Lung (tissue), 11 donors: ENCODE measurements at regions not wholly inside any gene's neighbourhood (a gene's known extent, or its start where the extent isn't known, plus 50 kb on each side); places are given as distances from the start of the nearest gene placed in this dataset.

Experiments
- ATAC-seq: fragments of 200-7000 bp; cut with Tn5 transposase; one replicate; pipeline ENCODE4 v1.9.1; 2020; ENCODE audit warnings: moderate number of reproducible peaks; ENCODE audit not compliant: insufficient read depth, low FRiP score
- DNase-seq, 3 donors: peaks; one replicate each; pipeline ENCODE4 v3.0.0-alpha.2; 2013 to 2017
- H3K27ac ChIP-seq, 2 donors: one replicate each; pipeline ENCODE4 v1.5.1; 2013; ENCODE audit warnings: mild to moderate bottlenecking in 2 of 2, moderate library complexity in 2 of 2, control low read depth in 1 of 2, inconsistent platforms in 1 of 2, low read depth in 1 of 2, low read length in 1 of 2
- H3K27me3 ChIP-seq, 3 donors: one replicate each; pipeline ENCODE4 v1.5.1; 2013; ENCODE audit warnings: low read length in 2 of 3; ENCODE audit not compliant: control insufficient read depth in 3 of 3, insufficient read depth in 3 of 3
- H3K36me3 ChIP-seq, 4 donors: one replicate each; pipeline ENCODE4 v1.5.1; 2013; ENCODE audit warnings: low read length in 4 of 4, mild to moderate bottlenecking in 1 of 4, moderate library complexity in 1 of 4; ENCODE audit not compliant: control insufficient read depth in 4 of 4, insufficient read depth in 4 of 4
- H3K4me1 ChIP-seq, 5 donors: one replicate each; pipeline ENCODE4 v1.5.1; 2013; ENCODE audit warnings: low read length in 5 of 5, mild to moderate bottlenecking in 2 of 5, moderate library complexity in 1 of 5; ENCODE audit not compliant: control insufficient read depth in 5 of 5, insufficient read depth in 5 of 5
- H3K4me3 ChIP-seq: one replicate; pipeline ENCODE4 v1.5.1; 2013; ENCODE audit warnings: mild to moderate bottlenecking, control low read depth, moderate library complexity
- H3K9ac ChIP-seq, 2 donors: one replicate each; pipeline ENCODE4 v1.5.1; 2013; ENCODE audit warnings: low read length in 2 of 2, control low read depth in 1 of 2; ENCODE audit not compliant: insufficient read depth in 1 of 2
- H3K9me3 ChIP-seq, 4 donors: one replicate each; pipeline ENCODE4 v1.5.1; 2013; ENCODE audit warnings: low read length in 3 of 4, mild to moderate bottlenecking in 1 of 4, moderate library complexity in 1 of 4; ENCODE audit not compliant: control insufficient read depth in 4 of 4, insufficient read depth in 3 of 4
- CTCF ChIP-seq: IDR thresholded peaks from 2 replicates; pipeline ENCODE4 v1.5.1; 2012; ENCODE audit warnings: mild to moderate bottlenecking; ENCODE audit errors: control extremely low read depth, extremely low read depth
- WGBS, 2 donors: extraction: QIAGEN DNeasy Blood & Tissue Kit; methylation state at CpG; one replicate each; pipeline ENCODE4 v1.1.7; 2013; 5-methylcytosine and 5-hydroxymethylcytosine counted together
- donor health status: control.
- donor health status: control.
- donor health status: Bipolar disorder and iron deficiency.
- donor health status: healthy.
- donor health status: DM: yes; HTN: yes; CAD: no.

GRCh38 chr9:19925674-19926503 is 137.1 kb upstream of the SLC24A2 start:
- no peak overlapping the region for H3K4me3 ChIP-seq
- peaks cover 0 to 3% (median 0%) of the 10 kb centered on the region in 4 donors for H3K9me3 ChIP-seq
- peak; percentile 87 to 92 (median 91) for DNase-seq
- peak overlapping the region in 1 of 2 donors; percentile 76 for H3K9ac ChIP-seq
- peaks cover 0 to 4% (median 0%) of the 10 kb centered on the region in 3 donors for H3K27me3 ChIP-seq
- peak; percentile 95 for TF ChIP-seq CTCF
- no peak overlapping the region for H3K27ac ChIP-seq
- ATAC-seq, result peak; percentile 97
- H3K36me3 ChIP-seq, result no peaks in the 10 kb centered on the region
- WGBS, 2 donors, result 7% methylated on average over 20 of the region's 20 CpGs
- peaks cover 0 to 5% (median 0%) of the 10 kb centered on the region in 5 donors for H3K4me1 ChIP-seq

GRCh38 chr9:19924080-19924479 is 135.2 kb upstream of the SLC24A2 start:
- H3K9ac ChIP-seq, result no peak overlapping the region
- peaks cover 0 to 1% (median 0%) of the 10 kb centered on the region in 4 donors for H3K9me3 ChIP-seq
- no peaks in the 10 kb centered on the region for H3K36me3 ChIP-seq
- WGBS, 2 donors, result 54 to 65% methylated on average over 2 of the region's 2 CpGs
- no peak overlapping the region for H3K27ac ChIP-seq
- no peak for DNase-seq
- TF ChIP-seq CTCF, result no peak
- no peak for ATAC-seq
- no peak overlapping the region for H3K4me3 ChIP-seq
- peaks cover 0 to 5% (median 0%) of the 10 kb centered on the region in 5 donors for H3K4me1 ChIP-seq
- peaks cover 0 to 4% (median 0%) of the 10 kb centered on the region in 3 donors for H3K27me3 ChIP-seq

GRCh38 chr9:19922476-19923118 is 133.8 kb upstream of the SLC24A2 start:
- ATAC-seq (no peak), DNase-seq (peak; percentile 54 to 77 (median 70))
- no peaks in the 10 kb centered on the region for H3K36me3 ChIP-seq
- 50 to 57% methylated on average over 2 of the region's 2 CpGs for WGBS, 2 donors
- H3K27me3 ChIP-seq, result peaks cover 0 to 4% (median 0%) of the 10 kb centered on the region in 3 donors
- H3K4me3 ChIP-seq, result no peak overlapping the region
- no peak overlapping the region for H3K27ac ChIP-seq
- no peak overlapping the region for H3K9ac ChIP-seq
- H3K9me3 ChIP-seq, result peaks cover 0 to 1% (median 0%) of the 10 kb centered on the region in 4 donors
- no peak for TF ChIP-seq CTCF
- H3K4me1 ChIP-seq, result peaks cover 0 to 5% (median 0%) of the 10 kb centered on the region in 5 donors
